HepG2 (cell line): ENCODE measurements at regions not wholly inside any gene's neighbourhood (a gene's known extent, or its start where the extent isn't known, plus 50 kb on each side); places are given as distances from the start of the nearest gene placed in this dataset.

Experiments used
- ATAC-seq: fragments of 200-7000 bp; cut with Tn5 transposase; 3 replicates; pipeline ENCODE4 v1.9.1; 2020; ENCODE audit warnings: mild to moderate bottlenecking, moderate library complexity
- BruUV-seq: library from RNA; stranded (reverse); fragments of 400-500 nt; replicated peaks from 2 replicates; lab custom pipeline; 2021; lab: Mats Ljungman, UMichigan
- CTCF ChIA-PET: fragments of 300-600 bp; formaldehyde crosslinking; extraction: SDS; loops from one replicate; lab custom pipeline; 2021; ENCODE audit warnings: low total read pairs, inconsistent platforms, low intra/inter-chr PET ratio; lab: Yijun Ruan, JAX
- POLR2A ChIA-PET: fragments of 350-600 bp; sonication (Branson Sonifier 250); formaldehyde crosslinking; loops from one replicate; lab custom pipeline; 2020; ENCODE audit warnings: antibody characterized with exemption, inconsistent platforms; lab: Yijun Ruan, JAX
- DNase-seq: peaks from one replicate; pipeline ENCODE4 v3.0.0-alpha.2; 2015; ENCODE audit warnings: low spot score
- FAIRE-seq: peaks from 3 replicates; lab custom pipeline; 2011; peaks lifted over from hg19 to GRCh38; lab: Jason Lieb, UNC
- H2AFZ ChIP-seq: one replicate; pipeline ENCODE4 v1.6.1; 2011; ENCODE audit warnings: low read length, inconsistent platforms
- H3K27ac ChIP-seq: fragments of 300-600 bp; 3 replicates; pipeline ENCODE4 v1.8.0; 2011; ENCODE audit warnings: mixed run types, mild to moderate bottlenecking, mixed read lengths, low read length, inconsistent platforms; ENCODE audit not compliant: insufficient read depth; ENCODE audit errors: extremely low read length
- H3K27me3 ChIP-seq, 2 experiments: fragments of 200-600 bp in 1 of 2; 2 replicates in 1 of 2; 3 replicates in 1 of 2; pipeline versions ENCODE4 v1.6.0 to v1.8.0; 2011; ENCODE audit warnings: low read length in 2 of 2, mild to moderate bottlenecking in 2 of 2, moderate library complexity in 2 of 2, inconsistent platforms in 1 of 2; ENCODE audit not compliant: insufficient read depth in 2 of 2, control insufficient read depth in 1 of 2
- H3K36me3 ChIP-seq, 2 experiments: fragments of 200-600 bp in 1 of 2; replicated peaks in 1 of 2; 2 replicates in 1 of 2; 3 replicates in 1 of 2; pipeline versions ENCODE4 v1.5.1 to v1.8.0; 2011; ENCODE audit warnings: low read length in 2 of 2, inconsistent platforms in 1 of 2; ENCODE audit not compliant: insufficient read depth in 2 of 2, control insufficient read depth in 1 of 2
- H3K4me1 ChIP-seq: 2 replicates; pipeline ENCODE4 v1.5.1; 2012; ENCODE audit warnings: low read length, inconsistent platforms; ENCODE audit not compliant: insufficient read depth
- H3K4me2 ChIP-seq: 2 replicates; pipeline ENCODE4 v1.6.0; 2011; ENCODE audit warnings: low read depth, low read length, inconsistent platforms
- H3K4me3 ChIP-seq, 3 experiments: fragments of 200-600 bp in 1 of 3; sonication (generic), shearing (Covaris generic) in 1 of 3; replicated peaks in 1 of 3; 2 replicates each; pipeline ENCODE4 v1.5.1; 2011 to 2016; ENCODE audit warnings: low read length in 3 of 3, inconsistent platforms in 2 of 3, low read depth in 2 of 3, mild to moderate bottlenecking in 2 of 3, control low read depth in 1 of 3, mixed read lengths in 1 of 3; ENCODE audit not compliant: insufficient read depth in 1 of 3
- H3K79me2 ChIP-seq: one replicate; pipeline ENCODE4 v1.6.1; 2011; ENCODE audit warnings: low read length, inconsistent platforms; ENCODE audit not compliant: insufficient read depth
- H3K9ac ChIP-seq: 2 replicates; pipeline ENCODE4 v1.6.0; 2011; ENCODE audit warnings: mild to moderate bottlenecking, low read depth, low read length, inconsistent platforms; ENCODE audit not compliant: insufficient read depth
- H3K9me3 ChIP-seq: 2 replicates; pipeline ENCODE4 v1.5.1; 2012; ENCODE audit warnings: mild to moderate bottlenecking, low read length
- H4K20me1 ChIP-seq: 2 replicates; pipeline ENCODE4 v1.6.0; 2011; ENCODE audit warnings: inconsistent platforms, mild to moderate bottlenecking, low read length, moderate library complexity; ENCODE audit not compliant: insufficient read depth
- HMGXB3 ChIP-seq: sonication (generic); formaldehyde crosslinking; IDR thresholded peaks from 2 replicates; pipeline ENCODE4 v1.4.0; 2020; ENCODE audit warnings: missing genetic modification reagents, borderline replicate concordance
- MEF2D ChIP-seq: sonication (generic); formaldehyde crosslinking; IDR thresholded peaks from 2 replicates; pipeline ENCODE4 v1.5.1; 2020; ENCODE audit warnings: mild to moderate bottlenecking, missing genetic modification reagents
- SP4 ChIP-seq: sonication (generic); formaldehyde crosslinking; IDR thresholded peaks from 2 replicates; pipeline ENCODE4 v1.8.1; 2023; ENCODE audit warnings: mild to moderate bottlenecking, missing genetic modification reagents
- TGIF2 ChIP-seq: IDR thresholded peaks from 2 replicates; pipeline ENCODE4 v1.6.1; 2016; ENCODE audit warnings: control low read depth, missing compliant biosample characterization
- ZBTB3 ChIP-seq: sonication (generic); formaldehyde crosslinking; IDR thresholded peaks from 2 replicates; pipeline ENCODE4 v1.4.0; 2020; ENCODE audit warnings: low read depth, mild to moderate bottlenecking, moderate library complexity, missing genetic modification reagents, borderline replicate concordance
- ZNF557 ChIP-seq: sonication (generic); formaldehyde crosslinking; IDR thresholded peaks from 2 replicates; pipeline ENCODE4 v1.4.0; 2020; ENCODE audit warnings: missing genetic modification reagents
- ZNF746 ChIP-seq: sonication (generic); formaldehyde crosslinking; IDR thresholded peaks from 2 replicates; pipeline ENCODE4 v1.8.0; 2022; ENCODE audit warnings: mild to moderate bottlenecking, missing genetic modification reagents
- WGBS: methylation state at CpG from one replicate; pipeline ENCODE4 v1.1.6; 2017; ENCODE audit warnings: low lambda C conversion rate; 5-methylcytosine and 5-hydroxymethylcytosine counted together
- in situ Hi-C: cut with HindIII; loops from 2 replicates; pipeline ENCODE4 v1.10.0; 2017; ENCODE audit warnings: low pct_unique_long_range_greater_than_20kb; ENCODE audit not compliant: extremely low pct_ligation_motif_present
- intact Hi-C: fragments of 100-400 bp; cut with micrococcal nuclease; formaldehyde crosslinking; loops from one replicate; pipeline ENCODE4 v1.10.0; 2022; ENCODE audit not compliant: unreplicated experiment

- Histone ChIP-seq H3K79me2 (no peaks in the 10 kb centered on the region), H3K27me3 (no peaks in the 10 kb centered on the region), H3K9me3 (no peaks in the 10 kb centered on the region), H3K27ac (no peak overlapping the region), H2AFZ (no peak overlapping the region), H4K20me1 (no peaks in the 10 kb centered on the region), H3K9ac (no peak overlapping the region), H3K4me3 (no peak overlapping the region), H3K4me2 (no peak overlapping the region), H3K4me1 (no peaks in the 10 kb centered on the region), H3K36me3 (no peaks in the 10 kb centered on the region)
- in situ Hi-C loops (no loop called here), intact Hi-C loops (no loop called here)
- no peak for TF ChIP-seq ZNF557 (CRISPR knock-in tag)
- no peak for TF ChIP-seq TGIF2
- no peak for TF ChIP-seq MEF2D (CRISPR knock-in tag)
- TF ChIP-seq ZBTB3 (CRISPR knock-in tag), result no peak
- no peak for TF ChIP-seq SP4 (CRISPR knock-in tag)
- TF ChIP-seq ZNF746 (CRISPR knock-in tag), result no peak
- TF ChIP-seq HMGXB3 (CRISPR knock-in tag), result no peak
- DNase-seq, result no peak
- no TSS peak for BruUV-seq
- ChIA-PET CTCF (no interaction called here), POLR2A (no interaction called here)
- no peak for ATAC-seq
- 57% methylated on average over 5 of the region's 5 CpGs for WGBS
- FAIRE-seq, result no peak
Observed at GRCh38 chr5:29794141-29794787, 1399.2 kb upstream of the CDH6 start.
